Sigmoid colon (tissue), 6 donors: ENCODE measurements at regions not wholly inside any gene's neighbourhood (a gene's known extent, or its start where the extent isn't known, plus 50 kb on each side); places are given as distances from the start of the nearest gene placed in this dataset.
"Not testable (repeated sequence)": the region's sequence is repeated elsewhere in the genome, so short reads cannot be mapped to it uniquely, and the experiment has no call there.

Experiments
- DNase-seq: peaks from one replicate; pipeline ENCODE4 v3.0.0-alpha.2; 2019
- H3K27ac ChIP-seq, 4 donors: fragments of 200-600 bp; sonication (generic); one replicate each; pipeline ENCODE4 v1.5.1; 2016 to 2019; ENCODE audit warnings: mild to moderate bottlenecking in 1 of 4
- H3K27me3 ChIP-seq, 3 donors: fragments of 200-600 bp; sonication (generic); one replicate each; pipeline ENCODE4 v1.5.1; 2019; ENCODE audit warnings: mild to moderate bottlenecking in 1 of 3
- H3K36me3 ChIP-seq, 4 donors: fragments of 200-600 bp; sonication (generic); one replicate each; pipeline ENCODE4 v1.5.1; 2016 to 2019
- H3K4me1 ChIP-seq, 4 donors: fragments of 200-600 bp; sonication (generic); one replicate each; pipeline ENCODE4 v1.5.1; 2017 to 2019
- H3K4me3 ChIP-seq, 4 donors: fragments of 200-600 bp; sonication (generic); one replicate each; pipeline ENCODE4 v1.5.1; 2017 to 2019; ENCODE audit warnings: mild to moderate bottlenecking in 2 of 4, moderate library complexity in 1 of 4
- H3K9me3 ChIP-seq, 4 donors: fragments of 200-600 bp in 3 of 4; sonication (generic) in 3 of 4; one replicate each; pipeline versions ENCODE4 v1.5.1 to v1.6.1; 2013 to 2019
- EP300 ChIP-seq, 4 donors: sonication (generic); formaldehyde crosslinking; IDR thresholded peaks; one replicate each; pipeline ENCODE4 v1.6.1; 2017; ENCODE audit warnings: antibody characterized with exemption in 4 of 4
- POLR2A ChIP-seq, 2 donors: fragments of 450-650 bp; IDR thresholded peaks; one replicate each; pipeline ENCODE4 v1.6.1; 2016; ENCODE audit warnings: antibody characterized with exemption in 2 of 2, mild to moderate bottlenecking in 2 of 2, moderate library complexity in 2 of 2
- POLR2AphosphoS5 ChIP-seq, 4 donors: sonication (generic); formaldehyde crosslinking; IDR thresholded peaks; one replicate each; pipeline ENCODE4 v1.6.1; 2017; ENCODE audit warnings: antibody characterized with exemption in 4 of 4
- WGBS, 2 donors: extraction: QIAGEN DNeasy Blood & Tissue Kit; methylation state at CpG; one replicate each; pipeline ENCODE4 v1.1.7; 2013; 5-methylcytosine and 5-hydroxymethylcytosine counted together
- intact Hi-C: fragments of 100-400 bp; cut with DNase I; formaldehyde crosslinking; loops from one replicate; pipeline ENCODE4 v1.15.1; 2023
- TF ChIP-seq, protein P1 (sequence below), 4 experiments: fragments of 450-650 bp in 3 of 4; fragments of 200-600 bp in 1 of 4; IDR thresholded peaks; one replicate each; pipeline ENCODE4 v1.5.1; 2016 to 2019; ENCODE audit warnings: antibody characterized with exemption in 4 of 4, mild to moderate bottlenecking in 3 of 4, moderate library complexity in 2 of 4
- donor health status: healthy with polysubstance abuse.
- donor health status: healthy.

- Histone ChIP-seq H3K27ac (no peak overlapping the region), H3K36me3 (no peaks in the 10 kb centered on the region), H3K9me3 (no peaks in the 10 kb centered on the region), H3K27me3 (no peaks in the 10 kb centered on the region), H3K4me3 (no peak overlapping the region), H3K4me1 (no peaks in the 10 kb centered on the region)
- TF ChIP-seq POLR2AphosphoS5 (IDR thresholded peaks at IDR 0.05): no peak
- TF ChIP-seq, protein P1, sequence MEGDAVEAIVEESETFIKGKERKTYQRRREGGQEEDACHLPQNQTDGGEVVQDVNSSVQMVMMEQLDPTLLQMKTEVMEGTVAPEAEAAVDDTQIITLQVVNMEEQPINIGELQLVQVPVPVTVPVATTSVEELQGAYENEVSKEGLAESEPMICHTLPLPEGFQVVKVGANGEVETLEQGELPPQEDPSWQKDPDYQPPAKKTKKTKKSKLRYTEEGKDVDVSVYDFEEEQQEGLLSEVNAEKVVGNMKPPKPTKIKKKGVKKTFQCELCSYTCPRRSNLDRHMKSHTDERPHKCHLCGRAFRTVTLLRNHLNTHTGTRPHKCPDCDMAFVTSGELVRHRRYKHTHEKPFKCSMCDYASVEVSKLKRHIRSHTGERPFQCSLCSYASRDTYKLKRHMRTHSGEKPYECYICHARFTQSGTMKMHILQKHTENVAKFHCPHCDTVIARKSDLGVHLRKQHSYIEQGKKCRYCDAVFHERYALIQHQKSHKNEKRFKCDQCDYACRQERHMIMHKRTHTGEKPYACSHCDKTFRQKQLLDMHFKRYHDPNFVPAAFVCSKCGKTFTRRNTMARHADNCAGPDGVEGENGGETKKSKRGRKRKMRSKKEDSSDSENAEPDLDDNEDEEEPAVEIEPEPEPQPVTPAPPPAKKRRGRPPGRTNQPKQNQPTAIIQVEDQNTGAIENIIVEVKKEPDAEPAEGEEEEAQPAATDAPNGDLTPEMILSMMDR (IDR thresholded peaks at IDR 0.05): no peak
- DNase-seq: no peak
- intact Hi-C loops: no loop called here
- WGBS, 2 donors: 31 to 49% methylated on average over 1 of the region's 1 CpG
These were observed 326.6 kb downstream of the NR2F2 start for GRCh38 chr15:96657096-96657495.

DNA sequence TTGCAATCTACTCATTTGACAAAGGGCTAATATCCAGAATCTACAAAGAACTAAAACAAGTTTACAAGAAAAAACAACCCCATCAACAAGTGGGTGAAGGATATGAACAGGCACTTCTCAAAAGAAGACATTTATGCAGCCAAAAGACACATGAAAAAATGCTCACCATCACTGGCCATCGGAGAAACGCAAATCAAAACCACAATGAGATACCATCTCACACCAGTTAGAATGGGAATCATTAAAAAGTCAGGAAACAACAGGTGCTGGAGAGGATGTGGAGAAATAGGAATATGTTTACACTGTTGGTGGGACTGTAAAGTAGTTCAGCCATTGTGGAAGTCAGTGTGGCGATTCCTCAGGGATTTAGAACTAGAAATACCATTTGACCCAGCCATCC lies 336.5 kb downstream of the NR2F2 start:
- H3K9me3 ChIP-seq, H3K36me3 ChIP-seq, intact Hi-C loops, H3K4me3 ChIP-seq, DNase-seq, H3K4me1 ChIP-seq, H3K27me3 ChIP-seq, H3K27ac ChIP-seq: not testable (repeated sequence)
- WGBS, 2 donors: 92 to 95% methylated on average over 3 of the region's 3 CpGs

DNA sequence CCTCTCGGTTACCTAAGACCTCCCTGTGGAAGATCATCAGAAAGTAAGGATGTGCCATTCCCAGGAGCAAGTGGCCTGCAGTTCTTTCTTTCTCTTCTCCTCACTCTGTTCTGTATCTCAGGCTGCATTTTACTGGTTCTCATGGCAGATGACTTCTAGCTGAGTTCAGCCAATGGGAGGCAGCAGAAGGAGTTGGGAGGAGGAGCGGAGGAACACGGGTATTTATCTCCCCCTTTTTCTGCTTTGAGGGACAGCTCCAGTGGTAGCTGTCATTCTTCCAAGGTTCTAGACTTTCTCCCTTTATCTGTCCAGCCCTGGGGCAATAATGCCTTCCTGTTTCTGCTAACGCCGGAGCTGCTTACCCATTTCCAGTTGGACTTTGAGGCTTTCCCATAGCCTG lies 339.9 kb downstream of the NR2F2 start:
- no peaks in the 10 kb centered on the region for H3K4me1 ChIP-seq
- H3K27me3 ChIP-seq: no peaks in the 10 kb centered on the region
- TF ChIP-seq EP300 (IDR thresholded peaks at IDR 0.05) (no peak), POLR2A (IDR thresholded peaks at IDR 0.05) (no peak), POLR2AphosphoS5 (IDR thresholded peaks at IDR 0.05) (no peak)
- TF ChIP-seq, protein P1 (IDR thresholded peaks at IDR 0.05): no peak
- 68 to 79% methylated on average over 5 of the region's 5 CpGs for WGBS, 2 donors
- no peak for DNase-seq
- H3K27ac ChIP-seq: no peak overlapping the region
- intact Hi-C loops: no loop called here
- H3K4me3 ChIP-seq: no peak overlapping the region
- H3K36me3 ChIP-seq: no peaks in the 10 kb centered on the region
- H3K9me3 ChIP-seq: no peaks in the 10 kb centered on the region

DNA sequence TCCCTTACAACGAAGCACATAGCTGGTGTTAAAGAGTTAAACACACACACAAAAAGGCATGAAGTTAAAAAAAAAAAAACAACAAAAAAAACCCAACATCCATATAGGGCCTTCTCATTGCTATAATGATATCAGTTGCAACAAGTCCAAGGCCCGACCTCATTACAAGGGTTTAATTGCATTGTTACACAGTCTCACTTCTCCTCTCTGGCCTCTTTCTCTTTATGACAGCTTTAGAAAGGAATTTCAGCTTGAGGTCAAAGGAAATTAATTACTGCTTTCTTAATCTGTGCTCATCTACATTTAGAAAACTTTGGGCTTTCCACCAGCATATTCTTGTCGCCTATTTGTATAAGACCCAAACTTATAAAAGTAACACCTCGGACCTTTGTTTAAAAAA lies 342.1 kb downstream of the NR2F2 start:
- intact Hi-C loops: no loop called here
- Histone ChIP-seq H3K36me3 (no peaks in the 10 kb centered on the region), H3K27me3 (no peaks in the 10 kb centered on the region), H3K4me1 (no peaks in the 10 kb centered on the region), H3K9me3 (no peaks in the 10 kb centered on the region), H3K4me3 (no peak overlapping the region), H3K27ac (no peak overlapping the region)
- 62 to 72% methylated on average over 4 of the region's 4 CpGs for WGBS, 2 donors
- no peak for TF ChIP-seq POLR2A (IDR thresholded peaks at IDR 0.05)
- TF ChIP-seq, protein P1 (IDR thresholded peaks at IDR 0.05): no peak
- TF ChIP-seq POLR2AphosphoS5 (IDR thresholded peaks at IDR 0.05): no peak
- no peak for TF ChIP-seq EP300 (IDR thresholded peaks at IDR 0.05)
- no peak for DNase-seq

GRCh38 chr15:96678386-96678785 lies 347.9 kb downstream of the NR2F2 start:
- no peak for DNase-seq
- Histone ChIP-seq H3K27ac (no peak overlapping the region), H3K4me3 (no peak overlapping the region), H3K9me3 (no peaks in the 10 kb centered on the region), H3K27me3 (no peaks in the 10 kb centered on the region), H3K36me3 (no peaks in the 10 kb centered on the region), H3K4me1 (no peaks in the 10 kb centered on the region)
- 71 to 89% methylated on average over 3 of the region's 3 CpGs for WGBS, 2 donors
- intact Hi-C loops: no loop called here
- TF ChIP-seq POLR2AphosphoS5 (IDR thresholded peaks at IDR 0.05) (no peak), POLR2A (IDR thresholded peaks at IDR 0.05) (no peak), EP300 (IDR thresholded peaks at IDR 0.05) (no peak)
- TF ChIP-seq, protein P1 (IDR thresholded peaks at IDR 0.05): no peak
